KMS-11 (cell line): ENCODE measurements at regions not wholly inside any gene's neighbourhood (a gene's known extent, or its start where the extent isn't known, plus 50 kb on each side); places are given as distances from the start of the nearest gene placed in this dataset.

Source experiments
- H2AFZ ChIP-seq: fragments of 200-600 bp; sonication (generic); 2 replicates; pipeline ENCODE4 v1.6.1; 2016; ENCODE audit warnings: antibody characterized with exemption, mixed run types, low read depth
- H3K27ac ChIP-seq: fragments of 200-600 bp; sonication (generic); 2 replicates; pipeline ENCODE4 v1.6.1; 2016; ENCODE audit warnings: mild to moderate bottlenecking, mixed run types
- H3K27me3 ChIP-seq: fragments of 200-600 bp; sonication (generic); 2 replicates; pipeline ENCODE4 v1.6.1; 2017; ENCODE audit warnings: mild to moderate bottlenecking, low read depth, mixed run types, moderate library complexity; ENCODE audit not compliant: insufficient read depth
- H3K36me3 ChIP-seq: fragments of 200-600 bp; sonication (generic); 2 replicates; pipeline ENCODE4 v1.6.1; 2017; ENCODE audit warnings: mild to moderate bottlenecking, mixed run types; ENCODE audit not compliant: insufficient read depth
- H3K4me1 ChIP-seq: fragments of 200-600 bp; sonication (generic); 2 replicates; pipeline ENCODE4 v1.6.1; 2016; ENCODE audit warnings: mild to moderate bottlenecking, low read depth, mixed run types; ENCODE audit not compliant: poor library complexity, severe bottlenecking
- H3K4me2 ChIP-seq: fragments of 200-600 bp; sonication (generic); 2 replicates; pipeline ENCODE4 v1.7.0; 2016; ENCODE audit warnings: mild to moderate bottlenecking, mixed run types
- H3K4me3 ChIP-seq: fragments of 200-600 bp; sonication (generic); IDR thresholded peaks from 2 replicates; pipeline ENCODE4 v1.6.1; 2017; ENCODE audit warnings: low read depth, low read length, mixed read lengths; ENCODE audit not compliant: insufficient read depth
- H3K79me2 ChIP-seq: fragments of 200-600 bp; sonication (generic); 2 replicates; pipeline ENCODE4 v1.6.1; 2016; ENCODE audit warnings: low read depth, mixed run types; ENCODE audit not compliant: insufficient read depth
- H3K9ac ChIP-seq: fragments of 200-600 bp; sonication (generic); 2 replicates; pipeline ENCODE4 v1.6.1; 2016; ENCODE audit warnings: mild to moderate bottlenecking, mixed run types
- H4K20me1 ChIP-seq: fragments of 200-600 bp; sonication (generic); 2 replicates; pipeline ENCODE4 v1.6.1; 2016; ENCODE audit warnings: mild to moderate bottlenecking, mixed run types; ENCODE audit not compliant: insufficient read depth
- CTCF ChIP-seq: fragments of 200-600 bp; sonication (generic); conservative IDR thresholded peaks from 2 replicates; pipeline ENCODE4 v1.6.1; 2017; ENCODE audit warnings: low read depth, mild to moderate bottlenecking, antibody characterized with exemption, low read length, moderate library complexity, mixed read lengths

GRCh38 chrX:25527156-25527555 is 511.4 kb upstream of the ARX start:
- no peak overlapping the region for H3K27ac ChIP-seq
- H3K9ac ChIP-seq, result no peak overlapping the region
- H4K20me1 ChIP-seq, result no peaks in the 10 kb centered on the region
- no peaks in the 10 kb centered on the region for H3K4me1 ChIP-seq
- no peaks in the 10 kb centered on the region for H3K79me2 ChIP-seq
- H3K4me2 ChIP-seq, result no peak overlapping the region
- no peaks in the 10 kb centered on the region for H3K27me3 ChIP-seq
- TF ChIP-seq CTCF, result no peak
- no peak overlapping the region for H2AFZ ChIP-seq
- H3K36me3 ChIP-seq, result no peaks in the 10 kb centered on the region
- H3K4me3 ChIP-seq, result no peak overlapping the region

GRCh38 chrX:25527596-25527995 is 511.8 kb upstream of the ARX start:
- Histone ChIP-seq H3K4me2 (no peak overlapping the region), H2AFZ (no peak overlapping the region), H3K36me3 (no peaks in the 10 kb centered on the region), H3K4me3 (no peak overlapping the region), H3K27ac (no peak overlapping the region), H3K79me2 (no peaks in the 10 kb centered on the region), H4K20me1 (no peaks in the 10 kb centered on the region), H3K9ac (no peak overlapping the region), H3K27me3 (no peaks in the 10 kb centered on the region), H3K4me1 (no peaks in the 10 kb centered on the region)
- TF ChIP-seq CTCF, result no peak

GRCh38 chrX:25531096-25531495 is 515.3 kb upstream of the ARX start:
- Histone ChIP-seq H4K20me1 (no peaks in the 10 kb centered on the region), H3K36me3 (no peaks in the 10 kb centered on the region), H3K4me3 (no peak overlapping the region), H3K27ac (no peak overlapping the region), H3K4me2 (no peak overlapping the region), H2AFZ (no peak overlapping the region), H3K79me2 (no peaks in the 10 kb centered on the region), H3K27me3 (no peaks in the 10 kb centered on the region), H3K9ac (no peak overlapping the region), H3K4me1 (no peaks in the 10 kb centered on the region)
- TF ChIP-seq CTCF, result no peak

- Histone ChIP-seq H4K20me1 (no peaks in the 10 kb centered on the region), H2AFZ (no peak overlapping the region), H3K9ac (no peak overlapping the region), H3K79me2 (no peaks in the 10 kb centered on the region), H3K27me3 (no peaks in the 10 kb centered on the region), H3K36me3 (no peaks in the 10 kb centered on the region), H3K4me1 (no peaks in the 10 kb centered on the region), H3K4me2 (no peak overlapping the region), H3K27ac (no peak overlapping the region), H3K4me3 (no peak overlapping the region)
- TF ChIP-seq CTCF, result no peak
These were observed 518.3 kb upstream of the ARX start for GRCh38 chrX:25534091-25534490.
